Loucy (cell line): ENCODE measurements at regions not wholly inside any gene's neighbourhood (a gene's known extent, or its start where the extent isn't known, plus 50 kb on each side); places are given as distances from the start of the nearest gene placed in this dataset.
"Not testable (repeated sequence)": the region's sequence is repeated elsewhere in the genome, so short reads cannot be mapped to it uniquely, and the experiment has no call there.

ENCODE experiments used
- H2AFZ ChIP-seq: fragments of 200-600 bp; sonication (generic); 2 replicates; pipeline ENCODE4 v1.6.0; 2016; ENCODE audit warnings: antibody characterized with exemption, mild to moderate bottlenecking, low read length, moderate library complexity
- H3F3A ChIP-seq: fragments of 200-600 bp; 2 replicates; pipeline ENCODE4 v1.6.0; 2016; ENCODE audit warnings: antibody characterized with exemption, low read depth, mild to moderate bottlenecking
- H3K27me3 ChIP-seq: fragments of 200-600 bp; sonication (generic); 2 replicates; pipeline ENCODE4 v1.6.1; 2014; ENCODE audit warnings: low read length, mild to moderate bottlenecking; ENCODE audit not compliant: insufficient read depth, poor library complexity, severe bottlenecking
- H3K36me3 ChIP-seq: fragments of 200-600 bp; sonication (generic); 2 replicates; pipeline ENCODE4 v1.6.1; 2016; ENCODE audit warnings: low read length; ENCODE audit not compliant: insufficient read depth
- H3K4me1 ChIP-seq: fragments of 200-600 bp; sonication (generic); 2 replicates; pipeline ENCODE4 v1.5.1; 2014; ENCODE audit warnings: low read length, mild to moderate bottlenecking; ENCODE audit not compliant: insufficient read depth, poor library complexity, severe bottlenecking
- H3K4me2 ChIP-seq: fragments of 200-600 bp; sonication (generic); 2 replicates; pipeline ENCODE4 v1.6.0; 2014; ENCODE audit warnings: antibody characterized with exemption, low read length, low read depth, mild to moderate bottlenecking; ENCODE audit not compliant: poor library complexity, severe bottlenecking
- H3K4me3 ChIP-seq: fragments of 200-600 bp; sonication (generic); 2 replicates; pipeline ENCODE4 v1.5.1; 2014; ENCODE audit warnings: low read length, mild to moderate bottlenecking, mixed read lengths; ENCODE audit not compliant: poor library complexity, severe bottlenecking
- H3K79me2 ChIP-seq: fragments of 200-600 bp; sonication (generic); 2 replicates; pipeline ENCODE4 v1.6.1; 2014; ENCODE audit warnings: low read length; ENCODE audit not compliant: insufficient read depth
- H3K9ac ChIP-seq: fragments of 200-600 bp; sonication (generic); 2 replicates; pipeline ENCODE4 v1.6.0; 2014; ENCODE audit warnings: mild to moderate bottlenecking, low read depth, low read length, moderate library complexity; ENCODE audit not compliant: poor library complexity, severe bottlenecking
- H3K9me2 ChIP-seq: fragments of 200-600 bp; sonication (generic); replicated peaks from 2 replicates; pipeline ENCODE4 v1.6.1; 2016; ENCODE audit warnings: low read depth, low read length, mixed read lengths
- H3K9me3 ChIP-seq: fragments of 200-600 bp; sonication (generic); 2 replicates; pipeline ENCODE4 v1.6.1; 2014; ENCODE audit warnings: mild to moderate bottlenecking, antibody characterized with exemption, low read length, low read depth; ENCODE audit not compliant: insufficient read depth
- H4K20me1 ChIP-seq: fragments of 200-600 bp; sonication (generic); 2 replicates; pipeline ENCODE4 v1.6.0; 2014; ENCODE audit warnings: antibody characterized with exemption, low read length, mild to moderate bottlenecking; ENCODE audit not compliant: insufficient read depth, poor library complexity, severe bottlenecking
- EZH2phosphoT487 ChIP-seq: fragments of 200-600 bp; IDR thresholded peaks from 2 replicates; pipeline ENCODE4 v1.6.1; 2018; ENCODE audit warnings: antibody characterized with exemption, mild to moderate bottlenecking, moderate library complexity, borderline replicate concordance
- TF ChIP-seq, protein P1 (sequence below): fragments of 200-600 bp; sonication (generic); conservative IDR thresholded peaks from 2 replicates; pipeline ENCODE4 v1.5.1; 2014; ENCODE audit warnings: mild to moderate bottlenecking, antibody characterized with exemption, low read length

DNA sequence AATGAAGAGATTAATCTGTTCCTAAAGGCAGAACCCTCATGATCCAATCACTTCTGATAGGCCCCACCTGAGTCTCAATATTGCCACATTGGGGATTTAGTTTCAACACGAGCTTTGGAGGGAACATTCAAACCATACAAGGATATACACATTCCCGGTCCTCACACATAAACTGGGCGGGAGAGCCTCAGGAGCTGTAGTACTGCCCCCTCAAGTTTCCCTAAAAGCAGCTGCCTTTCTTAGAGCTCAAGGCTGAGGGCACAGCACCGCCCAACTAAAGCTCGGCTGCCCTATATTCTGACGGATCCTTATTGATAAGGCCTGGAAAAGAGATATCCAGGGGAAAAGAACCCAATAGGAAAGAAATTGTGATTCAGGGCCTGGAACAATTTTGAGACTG, 83.0 kb downstream of the GADD45G start:
- H3K9ac ChIP-seq = no peak overlapping the region
- H3K4me2 ChIP-seq = no peak overlapping the region
- H3K4me1 ChIP-seq = no peaks in the 10 kb centered on the region
- H3K4me3 ChIP-seq = no peak overlapping the region
- H3K79me2 ChIP-seq = no peaks in the 10 kb centered on the region
- no peaks in the 10 kb centered on the region for H3K36me3 ChIP-seq
- H4K20me1 ChIP-seq = no peaks in the 10 kb centered on the region
- no peaks in the 10 kb centered on the region for H3K27me3 ChIP-seq
- H3K9me2 ChIP-seq = no peaks in the 10 kb centered on the region
- no peaks in the 10 kb centered on the region for H3F3A ChIP-seq
- H3K9me3 ChIP-seq = no peaks in the 10 kb centered on the region
- TF ChIP-seq, protein P1, sequence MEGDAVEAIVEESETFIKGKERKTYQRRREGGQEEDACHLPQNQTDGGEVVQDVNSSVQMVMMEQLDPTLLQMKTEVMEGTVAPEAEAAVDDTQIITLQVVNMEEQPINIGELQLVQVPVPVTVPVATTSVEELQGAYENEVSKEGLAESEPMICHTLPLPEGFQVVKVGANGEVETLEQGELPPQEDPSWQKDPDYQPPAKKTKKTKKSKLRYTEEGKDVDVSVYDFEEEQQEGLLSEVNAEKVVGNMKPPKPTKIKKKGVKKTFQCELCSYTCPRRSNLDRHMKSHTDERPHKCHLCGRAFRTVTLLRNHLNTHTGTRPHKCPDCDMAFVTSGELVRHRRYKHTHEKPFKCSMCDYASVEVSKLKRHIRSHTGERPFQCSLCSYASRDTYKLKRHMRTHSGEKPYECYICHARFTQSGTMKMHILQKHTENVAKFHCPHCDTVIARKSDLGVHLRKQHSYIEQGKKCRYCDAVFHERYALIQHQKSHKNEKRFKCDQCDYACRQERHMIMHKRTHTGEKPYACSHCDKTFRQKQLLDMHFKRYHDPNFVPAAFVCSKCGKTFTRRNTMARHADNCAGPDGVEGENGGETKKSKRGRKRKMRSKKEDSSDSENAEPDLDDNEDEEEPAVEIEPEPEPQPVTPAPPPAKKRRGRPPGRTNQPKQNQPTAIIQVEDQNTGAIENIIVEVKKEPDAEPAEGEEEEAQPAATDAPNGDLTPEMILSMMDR = no peak
- TF ChIP-seq EZH2phosphoT487 = no peak
- H2AFZ ChIP-seq = no peak overlapping the region

DNA sequence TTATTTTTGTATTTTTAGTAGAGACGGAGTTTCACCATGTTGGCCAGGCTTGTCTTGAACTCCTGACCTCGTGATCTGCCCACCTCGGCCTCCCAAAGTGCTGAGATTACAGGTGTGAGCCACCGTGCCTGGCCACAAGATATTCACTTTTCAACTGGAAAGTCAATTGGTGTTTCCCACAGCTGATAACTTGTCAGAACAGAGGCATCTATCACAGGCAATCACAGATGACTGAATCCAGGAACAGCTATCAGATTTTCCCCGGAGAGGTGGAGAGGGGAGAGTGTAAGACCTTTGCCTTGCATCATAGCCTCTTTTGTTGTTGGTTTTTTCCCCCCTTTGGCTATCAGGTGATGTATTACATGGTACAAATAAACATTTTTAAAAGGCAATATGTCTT, 84.5 kb downstream of the GADD45G start:
- H3K4me2 ChIP-seq, H3K9ac ChIP-seq, H3K9me3 ChIP-seq, H3K4me3 ChIP-seq, H3K27me3 ChIP-seq, H3K4me1 ChIP-seq, H3F3A ChIP-seq, H4K20me1 ChIP-seq, H2AFZ ChIP-seq, H3K9me2 ChIP-seq, H3K79me2 ChIP-seq, H3K36me3 ChIP-seq: not testable (repeated sequence)

- H3K4me2 ChIP-seq = no peak overlapping the region
- no peaks in the 10 kb centered on the region for H4K20me1 ChIP-seq
- no peaks in the 10 kb centered on the region for H3K9me2 ChIP-seq
- no peak overlapping the region for H3K4me3 ChIP-seq
- H3K9me3 ChIP-seq = no peaks in the 10 kb centered on the region
- H3K36me3 ChIP-seq = no peaks in the 10 kb centered on the region
- no peak overlapping the region for H2AFZ ChIP-seq
- no peaks in the 10 kb centered on the region for H3K79me2 ChIP-seq
- H3F3A ChIP-seq = no peaks in the 10 kb centered on the region
- no peaks in the 10 kb centered on the region for H3K27me3 ChIP-seq
- no peaks in the 10 kb centered on the region for H3K4me1 ChIP-seq
- H3K9ac ChIP-seq = no peak overlapping the region
- TF ChIP-seq, protein P1 = no peak
- TF ChIP-seq EZH2phosphoT487 = no peak
These were observed 85.6 kb downstream of the GADD45G start for GRCh38 chr9:89690334-89690912.

- Histone ChIP-seq H3K27me3 (no peaks in the 10 kb centered on the region), H3K9me2 (no peaks in the 10 kb centered on the region), H3K36me3 (no peaks in the 10 kb centered on the region), H3F3A (no peaks in the 10 kb centered on the region), H3K4me1 (no peaks in the 10 kb centered on the region), H4K20me1 (no peaks in the 10 kb centered on the region), H3K4me2 (no peak overlapping the region), H3K9me3 (no peaks in the 10 kb centered on the region), H3K79me2 (no peaks in the 10 kb centered on the region), H2AFZ (no peak overlapping the region), H3K4me3 (no peak overlapping the region), H3K9ac (no peak overlapping the region)
- TF ChIP-seq EZH2phosphoT487 = no peak
- TF ChIP-seq, protein P1 = no peak
These were observed 90.7 kb downstream of the GADD45G start for GRCh38 chr9:89695441-89695891.

DNA sequence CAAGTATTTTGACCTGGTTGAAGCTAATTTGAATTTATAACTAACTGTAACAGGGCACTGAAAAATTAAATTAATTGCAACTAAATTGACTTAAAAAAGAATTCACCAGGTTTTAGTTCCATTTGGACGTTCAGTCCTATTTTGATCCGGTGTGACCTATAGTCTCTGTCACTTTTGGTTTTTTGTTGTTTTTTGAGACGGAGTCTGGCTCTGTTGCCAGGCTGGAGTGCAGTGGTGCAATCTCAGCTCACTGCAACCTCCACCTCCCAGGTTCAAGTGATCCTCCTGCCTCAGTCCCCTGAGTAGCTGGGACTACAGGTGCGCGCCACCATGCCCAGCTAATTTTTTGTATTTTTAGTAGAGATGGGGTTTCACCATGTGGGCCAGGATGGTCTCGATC, 91.2 kb downstream of the GADD45G start:
- not testable (repeated sequence) for H3K36me3 ChIP-seq, H3F3A ChIP-seq, H3K9me2 ChIP-seq, H3K79me2 ChIP-seq, H3K4me1 ChIP-seq, H3K4me3 ChIP-seq, H3K9ac ChIP-seq, H2AFZ ChIP-seq, H3K9me3 ChIP-seq, H4K20me1 ChIP-seq, H3K4me2 ChIP-seq, H3K27me3 ChIP-seq
